ENCODE measurements at regions not wholly inside any gene's neighbourhood (a gene's known extent, or its start where the extent isn't known, plus 50 kb on each side); places are given as distances from the start of the nearest gene placed in this dataset.

GRCh38 chr3:127339016-127339415 lies 51.2 kb upstream of the PRR20G start:
- Histone ChIP-seq H3K27ac (no peak overlapping the region), H3K36me3 (no peaks in the 10 kb centered on the region), H3K4me3 (no peak overlapping the region), H3K9me3 (peaks cover 0 to 4% (median 0%) of the 10 kb centered on the region in 4 donors), H3K27me3 (peaks cover 0 to 6% of the 10 kb centered on the region in 2 donors), H3K4me1 (no peaks in the 10 kb centered on the region)
- DNase-seq (no peak), ATAC-seq (no peak)
- WGBS (ENCODE audit: insufficient coverage, low coverage, low lambda C conversion rate, missing lambda C conversion rate), result 45% methylated on average over 3 of the region's 3 CpGs
- intact Hi-C loops (cut with DNase I), result no loop called here
- TF ChIP-seq POLR2A (IDR thresholded peaks at IDR 0.05), result no peak
- TF ChIP-seq CTCF (IDR thresholded peaks at IDR 0.05), result no peak

- H3K4me3 ChIP-seq, result no peak overlapping the region
- whole genome bisulfite sequencing (ENCODE audit: insufficient coverage, low coverage, low lambda C conversion rate, missing lambda C conversion rate), result 21% methylated on average over 15 of the region's 52 CpGs
- peaks cover 0 to 6% of the 10 kb centered on the region in 2 donors for H3K27me3 ChIP-seq
- no peaks in the 10 kb centered on the region for H3K36me3 ChIP-seq
- H3K9me3 ChIP-seq, result peaks cover 0 to 4% (median 0%) of the 10 kb centered on the region in 4 donors
- H3K27ac ChIP-seq, result no peak overlapping the region
- TF ChIP-seq POLR2A (IDR thresholded peaks at IDR 0.05) (no peak), CTCF (IDR thresholded peaks at IDR 0.05) (no peak)
- no peak for DNase-seq
- peak in 1 of 4 donors; percentile 23 for ATAC-seq
- no peaks in the 10 kb centered on the region for H3K4me1 ChIP-seq
- intact Hi-C loops (cut with DNase I), result no loop called here
Measured at GRCh38 chr3:127337911-127338531, 50.2 kb upstream of the PRR20G start.
